HG03060 (cell line): ENCODE measurements at regions not wholly inside any gene's neighbourhood (a gene's known extent, or its start where the extent isn't known, plus 50 kb on each side); places are given as distances from the start of the nearest gene placed in this dataset.

Source experiments
- ATAC-seq: cut with Tn5 transposase; IDR thresholded peaks from one replicate; pipeline ENCODE4 v1.9.1; 2021; ENCODE audit warnings: low read depth, moderate number of reproducible peaks; ENCODE audit not compliant: unreplicated experiment

DNA sequence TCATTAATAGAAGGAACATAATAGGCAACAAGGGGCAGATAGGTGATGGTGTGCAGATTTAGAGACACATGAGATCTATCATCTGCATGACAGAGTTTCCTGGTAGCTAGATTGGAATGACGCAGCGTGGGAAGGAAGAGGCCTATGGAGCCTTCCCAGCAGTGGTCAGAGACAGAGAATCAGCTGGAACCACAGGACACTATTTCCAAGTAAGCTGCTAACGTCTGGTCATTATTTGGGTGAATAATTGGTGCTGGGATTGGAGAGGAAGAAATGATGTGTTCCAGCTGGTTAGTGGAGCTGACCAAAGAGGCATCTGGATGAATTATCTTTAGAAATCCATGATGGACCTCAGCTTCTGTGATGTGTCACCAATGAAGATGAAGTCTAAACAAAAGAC, 91.2 kb upstream of the PRR16 start:
- ATAC-seq: no peak

GRCh38 chr5:120375248-120375647, 88.9 kb upstream of the PRR16 start:
- no peak for ATAC-seq

DNA sequence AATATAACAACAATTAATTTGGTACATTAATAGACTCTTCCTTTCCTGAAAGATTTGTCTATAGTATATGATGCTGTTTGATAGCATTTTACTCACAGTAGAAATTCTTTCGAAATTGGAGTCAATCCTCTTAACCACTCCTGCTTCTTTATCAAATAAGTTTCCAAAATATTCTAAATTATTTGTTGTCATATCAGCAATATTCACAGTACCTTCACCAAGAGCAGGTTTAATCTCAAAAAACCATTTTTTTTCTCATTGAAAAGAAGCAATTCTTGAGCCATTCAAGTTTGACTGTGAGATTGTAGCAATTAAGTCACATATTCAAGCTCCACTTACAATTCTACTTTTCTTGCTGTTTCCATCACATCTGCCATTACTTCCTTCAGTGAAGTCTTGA, 83.5 kb upstream of the PRR16 start:
- no peak for ATAC-seq

- no peak for ATAC-seq
These were observed 81.3 kb upstream of the PRR16 start for GRCh38 chr5:120382833-120383232.

DNA sequence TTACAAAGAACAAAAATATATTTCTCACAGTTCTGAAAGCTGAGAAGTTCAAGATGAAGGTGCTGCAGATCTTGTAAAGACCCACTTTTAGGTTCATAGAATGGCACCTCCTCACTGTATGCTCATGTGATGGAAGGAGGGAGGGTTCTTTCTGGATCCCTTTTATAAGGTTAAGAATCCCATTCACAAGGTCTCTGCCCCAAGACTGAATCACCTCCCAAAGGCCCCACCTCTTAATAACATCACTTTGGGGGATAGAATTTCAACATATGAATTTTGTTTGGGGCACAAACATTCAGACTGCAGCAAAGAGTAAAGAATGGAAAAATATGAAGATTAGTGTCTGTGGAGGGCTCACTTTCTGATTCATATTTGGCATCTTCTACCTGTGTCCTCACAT, 77.1 kb upstream of the PRR16 start:
- no peak for ATAC-seq

DNA sequence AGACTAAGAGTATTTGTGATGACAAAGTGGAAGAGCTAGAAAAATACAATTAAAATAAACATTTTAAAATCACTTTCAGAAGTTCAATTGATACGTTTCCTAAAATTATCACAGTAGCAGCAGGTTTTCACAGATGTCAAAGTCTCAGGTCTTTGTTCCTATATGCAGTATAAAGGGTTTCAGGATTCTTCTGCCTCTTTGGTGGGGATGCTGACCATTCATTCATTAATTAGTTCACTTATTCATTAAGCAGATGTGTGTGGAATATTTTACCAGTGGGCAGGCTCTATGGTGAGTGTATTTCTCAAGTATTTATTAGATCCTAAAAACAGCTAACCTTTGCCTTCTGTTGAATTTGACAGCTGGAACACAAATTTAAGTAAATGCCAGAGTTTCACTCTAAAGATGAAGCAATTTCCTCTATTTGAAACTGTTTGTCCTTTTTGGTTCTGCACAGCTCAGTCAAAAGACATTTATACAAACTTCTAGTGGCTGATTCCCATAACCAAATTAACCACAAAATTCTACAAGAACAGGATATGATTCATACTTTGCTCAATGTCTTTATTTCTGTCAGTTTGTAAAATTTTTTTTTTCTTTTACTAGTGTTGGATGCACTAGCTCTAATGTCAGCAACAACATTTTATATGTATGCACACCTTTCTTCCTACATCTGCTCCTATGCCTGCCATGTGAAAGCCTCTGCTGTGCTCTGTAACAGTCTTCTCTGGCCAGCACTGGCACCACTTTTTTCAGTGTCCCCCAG, 75.9 kb upstream of the PRR16 start:
- peak; percentile 75 for ATAC-seq

DNA sequence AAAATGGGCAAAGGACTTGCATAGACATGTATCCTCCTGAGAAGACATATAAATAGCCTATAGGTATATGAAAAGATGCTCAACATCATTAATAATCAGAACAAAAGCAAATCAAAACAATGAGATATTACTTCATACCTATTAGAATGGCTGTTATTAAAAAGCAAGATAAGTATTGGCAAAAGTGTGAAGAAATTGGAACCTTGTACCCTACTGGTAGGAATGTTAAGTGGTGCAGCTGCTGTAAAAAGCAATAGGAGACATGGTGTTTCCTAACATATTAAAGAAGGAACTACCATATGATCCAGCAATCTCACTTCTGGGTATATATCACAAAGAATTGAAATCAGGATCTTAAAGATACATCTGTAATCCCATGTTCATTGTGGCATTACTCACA, 69.8 kb upstream of the PRR16 start:
- ATAC-seq: no peak

DNA sequence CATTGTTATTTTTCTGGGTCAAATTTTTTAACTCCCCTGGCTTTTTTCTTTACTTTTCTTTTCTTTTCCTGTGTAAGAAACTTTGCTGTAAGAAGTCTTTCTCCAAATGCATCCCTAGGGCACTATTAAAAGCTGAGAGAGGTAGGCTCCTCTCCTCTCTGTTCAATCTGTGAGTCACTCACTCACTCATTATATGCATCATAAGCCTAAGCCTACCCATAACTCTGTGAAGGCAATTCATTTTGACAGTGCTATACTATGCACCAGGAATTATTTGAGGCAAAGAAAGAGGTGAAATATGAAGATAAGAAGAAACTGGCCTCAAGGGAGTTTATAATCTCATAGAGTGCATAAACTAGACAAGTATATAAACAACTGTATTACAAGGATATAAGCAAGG, 67.9 kb upstream of the PRR16 start:
- no peak for ATAC-seq

DNA sequence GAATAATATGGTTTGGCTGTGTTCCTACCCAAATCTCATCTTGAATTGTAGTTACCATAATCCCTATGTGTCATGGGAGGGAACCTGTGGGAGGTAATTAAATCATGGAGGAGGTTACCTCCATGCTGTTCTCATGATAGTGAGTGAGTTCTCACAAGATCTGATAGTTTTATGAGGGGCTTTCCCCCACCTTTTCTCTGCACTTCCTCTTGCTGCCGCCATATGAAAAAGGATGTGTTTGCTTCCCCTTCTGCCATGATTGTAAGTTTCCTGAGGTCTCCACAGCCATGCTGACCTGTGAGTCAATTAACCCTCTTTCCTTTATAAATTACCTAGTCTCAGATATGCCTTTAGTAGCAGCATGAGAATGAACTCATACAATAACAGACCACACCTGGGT, 63.7 kb upstream of the PRR16 start:
- no peak for ATAC-seq

DNA sequence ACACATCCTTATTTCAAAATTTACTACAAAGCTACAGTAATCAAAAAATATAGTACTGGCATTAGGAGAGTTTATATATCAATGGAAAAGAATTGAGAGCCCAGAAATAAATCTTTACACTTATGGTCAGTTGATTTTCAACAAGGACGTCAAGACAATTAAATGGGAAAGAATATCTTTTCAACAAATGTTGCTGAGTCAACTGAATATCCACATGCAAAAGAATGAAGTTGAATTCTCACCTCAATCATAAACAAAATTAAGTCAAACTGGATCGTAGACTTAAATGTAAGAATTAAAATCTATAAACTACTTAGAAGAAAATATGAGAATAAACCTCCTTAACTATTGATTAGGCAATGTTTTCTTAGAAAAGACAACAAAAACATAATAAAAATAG, 61.5 kb upstream of the PRR16 start:
- no peak for ATAC-seq

- no peak for ATAC-seq
These were observed 58.7 kb upstream of the PRR16 start for GRCh38 chr5:120405286-120405864.

- no peak for ATAC-seq
These were observed 58.2 kb upstream of the PRR16 start for GRCh38 chr5:120405923-120406322.

DNA sequence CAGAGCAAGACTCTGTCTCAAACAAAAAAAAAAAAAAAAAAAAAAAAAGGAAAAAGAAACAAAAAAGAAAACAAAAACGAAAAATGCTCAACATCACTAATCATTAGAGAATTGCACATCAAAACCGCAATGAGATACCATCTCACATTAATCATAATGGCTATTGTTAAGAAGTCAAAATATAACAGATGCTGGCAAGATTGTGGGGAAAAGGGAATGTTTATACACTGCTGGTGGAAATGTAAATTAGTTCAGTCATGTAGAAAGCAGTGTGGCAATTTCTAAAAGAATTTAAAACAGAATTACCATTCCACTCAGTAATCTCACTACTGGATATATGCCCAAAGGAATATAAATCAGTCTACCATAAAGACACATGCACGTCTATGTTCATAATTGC, 50.4 kb upstream of the PRR16 start:
- ATAC-seq: no peak
